ENCODE measurements at regions not wholly inside any gene's neighbourhood (a gene's known extent, or its start where the extent isn't known, plus 50 kb on each side); places are given as distances from the start of the nearest gene placed in this dataset.

DNA sequence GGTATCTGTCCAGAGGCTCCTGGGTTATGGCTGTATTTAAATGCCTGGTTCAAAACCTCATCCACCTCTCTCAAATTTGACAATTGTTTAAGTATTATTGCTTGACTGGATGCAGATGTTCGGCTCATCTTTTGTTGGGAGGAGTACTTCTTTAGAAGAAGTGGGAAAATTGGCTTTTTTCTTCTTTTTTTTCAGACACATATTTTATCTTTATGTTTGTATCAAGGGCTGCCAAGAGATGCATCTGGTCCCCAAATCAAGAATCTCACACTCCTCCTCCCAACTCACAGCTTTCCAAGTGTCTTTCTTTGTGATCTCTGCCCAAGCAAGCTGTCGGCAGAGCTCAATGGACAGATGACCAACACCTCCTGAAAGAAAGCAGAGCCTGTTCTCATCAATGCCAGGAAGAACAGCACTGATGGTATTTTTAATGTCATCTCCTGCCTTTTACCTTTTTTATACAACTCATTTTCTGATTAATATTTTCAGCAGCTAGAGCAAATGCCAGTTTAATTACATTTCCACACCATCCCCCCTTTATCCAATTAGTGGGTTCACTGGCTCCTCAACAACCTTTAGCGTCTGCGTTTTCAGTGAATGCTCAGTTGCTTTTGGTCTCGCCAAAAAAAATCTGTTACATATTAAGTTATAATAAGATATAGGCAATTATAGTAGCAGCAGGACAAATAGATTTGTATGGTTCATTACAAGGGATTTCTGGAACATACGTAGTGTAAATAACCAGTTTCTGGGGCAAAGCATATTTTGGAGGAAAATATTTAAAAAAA, 110.3 kb upstream of the SLIT3 start:
- ATAC-seq (ENCODE audit: low read depth) (no peak), DNase-seq (no peak)
- no peak overlapping the region for H3K4me3 Mint-ChIP-seq
- H3K27ac Mint-ChIP-seq = no peak overlapping the region
- Histone ChIP-seq H3K9ac (ENCODE audit: low read length) (no peak overlapping the region), H3K36me3 (replicated peaks in 1 of 2; ENCODE audit: control extremely low read depth in 1 of 2, control insufficient read depth in 1 of 2, extremely low read depth in 1 of 2, insufficient read depth in 2 of 2, low read length in 1 of 2) (no peaks in the 10 kb centered on the region), H3K27ac (ENCODE audit: low read length in 2 of 2) (no peak overlapping the region), H3K9me3 (ENCODE audit: control extremely low read depth in 1 of 3, control insufficient read depth in 2 of 3, insufficient read depth in 1 of 3, low read length in 2 of 3) (no peaks in the 10 kb centered on the region), H3K4me3 (ENCODE audit: control extremely low read depth in 1 of 5, extremely low read depth in 1 of 5, insufficient read depth in 1 of 5, low read depth in 2 of 5, low read length in 4 of 5) (no peak overlapping the region), H3K79me2 (ENCODE audit: control insufficient read depth, insufficient read depth, low read length) (no peaks in the 10 kb centered on the region), H3K4me2 (replicated peaks; ENCODE audit: low read depth, low read length, poor library complexity, severe bottlenecking) (no peak overlapping the region), H2AFZ (ENCODE audit: insufficient read depth, low read depth, low read length, poor library complexity, severe bottlenecking) (no peak overlapping the region), H3K27me3 (replicated peaks in 1 of 4; ENCODE audit: control extremely low read depth in 1 of 4, control insufficient read depth in 3 of 4, insufficient read depth in 4 of 4, low read length in 3 of 4) (no peaks in the 10 kb centered on the region), H4K20me1 (ENCODE audit: control insufficient read depth, insufficient read depth, low read length, poor library complexity, severe bottlenecking) (no peaks in the 10 kb centered on the region), H3K4me1 (ENCODE audit: control insufficient read depth in 2 of 2, insufficient read depth in 2 of 2, low read length in 2 of 2) (no peaks in the 10 kb centered on the region)
- peaks cover 14% of the 10 kb centered on the region for H3K27me3 Mint-ChIP-seq
- ChIA-PET CTCF (no interaction called here), POLR2A (no interaction called here)
- H3K9me3 Mint-ChIP-seq (ENCODE audit: insufficient read depth) = no peaks in the 10 kb centered on the region
- intact Hi-C loops (cut with micrococcal nuclease) = no loop called here
- WGBS (ENCODE audit: insufficient coverage) = 100% methylated on average over 1 of the region's 6 CpGs
- TF ChIP-seq EZH2 (IDR thresholded peaks at IDR 0.05; ENCODE audit: borderline replicate concordance, insufficient read depth, low read depth, low read length, poor library complexity, severe bottlenecking) = no peak
- TF ChIP-seq, protein P1, sequence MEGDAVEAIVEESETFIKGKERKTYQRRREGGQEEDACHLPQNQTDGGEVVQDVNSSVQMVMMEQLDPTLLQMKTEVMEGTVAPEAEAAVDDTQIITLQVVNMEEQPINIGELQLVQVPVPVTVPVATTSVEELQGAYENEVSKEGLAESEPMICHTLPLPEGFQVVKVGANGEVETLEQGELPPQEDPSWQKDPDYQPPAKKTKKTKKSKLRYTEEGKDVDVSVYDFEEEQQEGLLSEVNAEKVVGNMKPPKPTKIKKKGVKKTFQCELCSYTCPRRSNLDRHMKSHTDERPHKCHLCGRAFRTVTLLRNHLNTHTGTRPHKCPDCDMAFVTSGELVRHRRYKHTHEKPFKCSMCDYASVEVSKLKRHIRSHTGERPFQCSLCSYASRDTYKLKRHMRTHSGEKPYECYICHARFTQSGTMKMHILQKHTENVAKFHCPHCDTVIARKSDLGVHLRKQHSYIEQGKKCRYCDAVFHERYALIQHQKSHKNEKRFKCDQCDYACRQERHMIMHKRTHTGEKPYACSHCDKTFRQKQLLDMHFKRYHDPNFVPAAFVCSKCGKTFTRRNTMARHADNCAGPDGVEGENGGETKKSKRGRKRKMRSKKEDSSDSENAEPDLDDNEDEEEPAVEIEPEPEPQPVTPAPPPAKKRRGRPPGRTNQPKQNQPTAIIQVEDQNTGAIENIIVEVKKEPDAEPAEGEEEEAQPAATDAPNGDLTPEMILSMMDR (IDR thresholded peaks at IDR 0.05) = no peak
- H3K4me1 Mint-ChIP-seq = no peaks in the 10 kb centered on the region

DNA sequence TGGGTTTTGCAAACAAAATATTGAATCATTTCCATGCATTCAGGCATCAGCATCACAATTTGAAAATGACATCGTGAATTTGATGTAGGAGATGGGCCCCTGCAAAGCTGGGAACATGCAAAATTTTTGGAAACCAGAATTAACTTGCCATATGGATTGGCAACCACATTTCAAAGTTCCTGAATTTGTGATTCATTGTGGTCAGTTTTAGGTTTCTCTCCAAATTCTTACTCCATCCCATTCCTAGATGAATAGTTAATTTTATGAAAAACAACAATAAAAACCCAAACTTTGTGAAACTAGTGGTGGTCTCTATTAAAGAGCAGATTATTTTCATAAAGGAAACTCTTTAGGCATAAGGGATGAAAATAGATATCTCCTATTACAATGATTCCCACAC, 107.8 kb upstream of the SLIT3 start:
- DNase-seq (no peak), ATAC-seq (ENCODE audit: low read depth) (no peak)
- Mint-ChIP-seq H3K27me3 (peaks cover 14% of the 10 kb centered on the region), H3K9me3 (ENCODE audit: insufficient read depth) (no peaks in the 10 kb centered on the region), H3K4me3 (no peak overlapping the region), H3K4me1 (no peaks in the 10 kb centered on the region), H3K27ac (no peak overlapping the region)
- no peaks in the 10 kb centered on the region for H3K79me2 ChIP-seq (ENCODE audit: control insufficient read depth, insufficient read depth, low read length)
- no peak overlapping the region for H3K9ac ChIP-seq (ENCODE audit: low read length)
- ChIA-PET POLR2A (no interaction called here), CTCF (no interaction called here)
- intact Hi-C loops (cut with micrococcal nuclease) = no loop called here
- no peaks in the 10 kb centered on the region for H3K4me1 ChIP-seq (ENCODE audit: control insufficient read depth in 2 of 2, insufficient read depth in 2 of 2, low read length in 2 of 2)
- no CpG with 5 or more reads among the region's 1 CpG for WGBS (ENCODE audit: insufficient coverage)
- TF ChIP-seq, protein P1 (IDR thresholded peaks at IDR 0.05) = no peak
- TF ChIP-seq EZH2 (IDR thresholded peaks at IDR 0.05; ENCODE audit: borderline replicate concordance, insufficient read depth, low read depth, low read length, poor library complexity, severe bottlenecking) = no peak
- H2AFZ ChIP-seq (ENCODE audit: insufficient read depth, low read depth, low read length, poor library complexity, severe bottlenecking) = no peak overlapping the region
- H3K27ac ChIP-seq (ENCODE audit: low read length in 2 of 2) = no peak overlapping the region
- H3K27me3 ChIP-seq (replicated peaks in 1 of 4; ENCODE audit: control extremely low read depth in 1 of 4, control insufficient read depth in 3 of 4, insufficient read depth in 4 of 4, low read length in 3 of 4) = no peaks in the 10 kb centered on the region
- no peaks in the 10 kb centered on the region for H3K36me3 ChIP-seq (replicated peaks in 1 of 2; ENCODE audit: control extremely low read depth in 1 of 2, control insufficient read depth in 1 of 2, extremely low read depth in 1 of 2, insufficient read depth in 2 of 2, low read length in 1 of 2)
- H3K4me3 ChIP-seq (ENCODE audit: control extremely low read depth in 1 of 5, extremely low read depth in 1 of 5, insufficient read depth in 1 of 5, low read depth in 2 of 5, low read length in 4 of 5) = no peak overlapping the region
- H3K4me2 ChIP-seq (replicated peaks; ENCODE audit: low read depth, low read length, poor library complexity, severe bottlenecking) = no peak overlapping the region
- H3K9me3 ChIP-seq (ENCODE audit: control extremely low read depth in 1 of 3, control insufficient read depth in 2 of 3, insufficient read depth in 1 of 3, low read length in 2 of 3) = no peaks in the 10 kb centered on the region
- H4K20me1 ChIP-seq (ENCODE audit: control insufficient read depth, insufficient read depth, low read length, poor library complexity, severe bottlenecking) = no peaks in the 10 kb centered on the region

All from B cell (primary cell).